CD1c-positive myeloid dendritic cell (primary cell): ENCODE measurements at regions not wholly inside any gene's neighbourhood (a gene's known extent, or its start where the extent isn't known, plus 50 kb on each side); places are given as distances from the start of the nearest gene placed in this dataset.
"Not testable (repeated sequence)": the region's sequence is repeated elsewhere in the genome, so short reads cannot be mapped to it uniquely, and the experiment has no call there.

ENCODE experiments used
- DNase-seq: peaks from one replicate; pipeline ENCODE4 v3.0.0-alpha.2; 2016; ENCODE audit errors: extremely low spot score

- DNase-seq, result no peak
These were observed 68.5 kb downstream of the CDC14C start for GRCh38 chr7:48992816-48993215.

GRCh38 chr7:49001610-49002033, 77.3 kb downstream of the CDC14C start:
- DNase-seq, result peak; percentile 66

GRCh38 chr7:49010717-49011116, 86.4 kb downstream of the CDC14C start:
- no peak for DNase-seq

GRCh38 chr7:49014870-49015269, 90.5 kb downstream of the CDC14C start:
- DNase-seq, result no peak

GRCh38 chr7:49020145-49020544, 95.8 kb downstream of the CDC14C start:
- no peak for DNase-seq

- no peak for DNase-seq
These were observed 98.1 kb downstream of the CDC14C start for GRCh38 chr7:49022448-49022847.

- no peak for DNase-seq
These were observed 99.3 kb downstream of the CDC14C start for GRCh38 chr7:49023345-49024328.

DNA sequence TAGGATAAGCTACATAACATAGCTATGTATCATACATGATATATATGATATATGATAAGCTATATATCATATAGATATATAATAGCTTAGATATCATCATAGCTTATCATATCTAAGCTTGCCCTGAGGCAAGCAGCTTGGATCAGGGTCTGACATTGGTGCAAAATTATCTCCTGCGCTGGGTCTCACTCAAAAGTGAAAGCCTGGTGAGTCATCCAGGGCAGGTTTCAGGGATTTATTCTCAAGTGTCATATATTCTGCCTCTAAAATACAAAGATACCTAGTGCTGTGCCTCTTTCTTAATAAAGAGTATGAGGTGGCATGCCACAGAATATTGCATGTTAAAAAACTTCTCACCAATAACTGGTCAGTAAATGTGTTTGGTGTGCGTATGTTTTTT, 105.9 kb downstream of the CDC14C start:
- no peak for DNase-seq

DNA sequence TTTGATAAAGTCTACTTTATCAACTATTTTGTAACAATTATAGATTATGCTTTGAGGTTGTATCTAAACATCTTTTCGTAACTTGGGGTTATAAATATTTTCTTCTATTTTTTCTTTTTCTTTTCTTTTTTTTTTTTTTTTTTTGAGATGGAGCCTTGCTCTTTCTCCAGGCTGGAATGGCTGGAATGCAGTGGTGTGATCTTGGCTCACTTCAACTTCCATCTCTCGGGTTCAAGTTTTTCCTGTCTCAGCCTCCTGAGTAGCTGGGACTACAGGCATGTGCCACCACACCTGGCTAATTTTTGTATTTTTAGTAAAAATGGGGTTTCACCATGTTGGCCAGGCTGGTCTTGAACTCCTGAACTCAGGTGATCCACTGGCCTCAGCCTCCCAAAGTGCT, 108.8 kb downstream of the CDC14C start:
- not testable (repeated sequence) for DNase-seq

DNA sequence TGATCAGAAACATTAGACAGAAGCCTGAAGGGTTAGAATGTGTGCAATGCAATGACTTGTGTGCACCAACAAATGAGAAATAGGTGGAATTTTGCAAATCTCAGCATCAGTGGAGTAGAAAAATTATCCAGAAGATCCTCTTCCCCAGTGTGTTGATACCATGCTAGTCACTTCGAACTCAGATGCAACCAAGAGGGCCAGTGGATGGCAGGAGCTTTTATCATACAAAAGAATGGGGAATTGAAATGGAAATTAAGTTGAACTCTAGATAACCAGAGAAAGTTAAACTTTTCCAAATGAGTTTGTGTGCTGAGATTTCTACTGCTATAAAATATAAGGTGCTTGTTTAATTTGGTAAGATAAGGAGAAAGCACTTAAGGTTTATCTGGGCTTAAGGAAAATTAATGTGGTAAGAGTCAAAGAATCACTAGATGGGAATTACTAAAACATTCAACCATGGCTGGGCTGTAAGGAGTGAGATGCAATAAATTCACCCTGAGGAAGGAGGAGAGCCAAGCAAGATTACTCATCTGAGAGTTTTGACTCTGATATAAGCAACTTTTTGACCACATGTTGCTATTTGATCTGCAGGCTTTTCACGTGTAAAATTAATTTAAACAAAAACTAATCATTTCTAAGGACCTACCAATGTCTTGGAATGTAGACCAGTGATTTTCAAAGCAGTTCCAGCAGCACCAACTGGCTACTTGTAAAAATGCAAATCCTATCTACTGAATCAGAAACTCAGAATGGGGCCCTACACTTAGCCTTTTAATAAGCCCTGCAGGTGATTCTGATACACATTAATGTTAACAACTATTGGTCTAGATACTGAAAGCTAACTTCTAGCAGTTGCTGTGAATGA, 113.2 kb downstream of the CDC14C start:
- DNase-seq, result no peak

DNA sequence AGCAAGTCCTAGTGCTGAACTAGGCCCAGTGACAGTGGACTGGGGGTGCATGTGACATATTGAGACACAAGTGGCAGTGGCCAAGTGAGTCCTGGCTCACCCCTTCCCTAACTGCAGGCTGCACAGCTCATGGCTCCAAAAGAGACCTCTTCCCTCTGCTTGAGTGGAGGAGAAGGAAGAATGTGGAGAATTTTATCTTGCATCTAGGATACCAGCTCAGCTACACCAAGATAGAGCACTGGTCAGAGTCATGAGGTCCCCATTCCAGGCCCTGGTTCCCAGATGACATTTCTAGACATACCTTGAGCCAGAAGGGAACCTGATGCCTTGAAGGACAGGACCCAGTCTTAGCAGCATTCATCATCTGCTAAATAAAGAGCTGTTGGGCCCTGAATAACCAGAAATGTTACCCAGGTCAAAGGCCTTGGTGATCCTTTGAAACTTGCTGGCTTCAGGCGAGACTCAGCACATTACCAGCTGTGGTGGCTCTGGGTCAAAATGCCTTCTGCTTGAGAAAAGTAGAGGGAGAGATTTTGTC, 114.5 kb downstream of the CDC14C start:
- no peak for DNase-seq

- no peak for DNase-seq
These were observed 136.4 kb downstream of the CDC14C start for GRCh38 chr7:49060743-49061142.

DNA sequence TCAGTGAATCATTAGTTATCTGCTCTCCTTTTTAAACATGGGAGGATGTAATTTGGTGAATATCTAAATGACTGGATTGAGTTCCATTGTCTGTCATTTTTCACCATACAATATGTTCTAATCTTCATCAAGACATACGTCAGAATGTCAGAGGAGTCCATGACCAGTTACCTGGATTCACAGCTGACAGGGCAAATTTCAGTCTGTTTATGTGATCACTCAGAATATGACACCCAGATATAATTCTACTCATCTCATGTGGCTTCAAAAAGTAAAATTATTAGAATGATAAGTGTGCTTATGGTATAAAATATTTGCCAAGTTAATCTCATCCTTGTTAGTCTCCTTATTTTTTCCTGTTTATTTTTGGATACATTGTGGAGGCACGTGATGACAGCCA, 150.2 kb downstream of the CDC14C start:
- no peak for DNase-seq

DNA sequence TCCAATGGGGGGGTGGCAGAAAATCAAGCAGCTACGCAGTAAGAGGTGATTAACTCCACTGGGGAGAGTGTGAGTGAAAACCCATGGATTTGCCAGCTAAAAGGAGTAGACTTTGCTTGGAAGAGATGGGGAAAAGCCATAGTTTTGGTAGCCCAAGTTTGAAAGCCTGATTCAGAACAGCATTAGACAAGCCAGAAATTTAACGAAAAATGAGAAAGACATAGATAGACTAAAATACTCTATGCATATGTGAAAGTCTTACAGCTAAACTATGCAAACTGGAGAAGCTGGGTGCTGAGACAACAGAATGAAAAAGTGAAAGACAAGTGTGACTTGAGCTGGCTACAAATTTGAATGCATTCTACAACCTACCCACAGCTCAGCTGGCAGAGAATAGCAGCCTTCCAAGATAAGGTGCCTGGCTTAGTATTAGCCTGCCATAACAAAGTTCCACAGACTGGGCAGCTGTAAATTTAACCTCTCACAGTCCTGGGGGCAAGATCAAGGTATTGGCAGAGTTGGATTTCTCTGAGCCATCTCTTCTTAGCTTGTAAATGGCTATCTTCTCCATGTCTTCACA, 156.6 kb downstream of the CDC14C start:
- DNase-seq, result no peak

GRCh38 chr7:49088017-49088416, 163.7 kb downstream of the CDC14C start:
- DNase-seq, result no peak

DNA sequence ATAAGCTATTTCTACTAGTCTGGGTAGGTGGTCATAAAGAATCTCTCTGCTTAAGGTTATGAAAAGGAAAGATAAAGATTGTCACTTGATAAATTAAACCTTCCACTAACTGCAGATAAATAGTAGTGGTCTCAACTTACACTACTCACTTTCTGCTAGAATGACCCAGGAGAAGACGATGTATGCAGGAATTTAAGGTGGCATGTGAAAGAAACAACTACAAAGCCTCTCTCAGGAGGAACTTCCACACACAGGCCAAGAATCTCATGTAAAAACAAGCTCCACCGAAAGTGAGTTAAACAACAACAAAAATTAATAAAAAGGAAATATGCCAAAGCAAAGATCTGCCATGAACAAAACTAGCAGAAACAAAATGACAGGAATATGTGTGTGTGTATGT, 165.4 kb downstream of the CDC14C start:
- DNase-seq, result no peak

- no peak for DNase-seq
These were observed 166.7 kb downstream of the CDC14C start for GRCh38 chr7:49091089-49091488.

DNA sequence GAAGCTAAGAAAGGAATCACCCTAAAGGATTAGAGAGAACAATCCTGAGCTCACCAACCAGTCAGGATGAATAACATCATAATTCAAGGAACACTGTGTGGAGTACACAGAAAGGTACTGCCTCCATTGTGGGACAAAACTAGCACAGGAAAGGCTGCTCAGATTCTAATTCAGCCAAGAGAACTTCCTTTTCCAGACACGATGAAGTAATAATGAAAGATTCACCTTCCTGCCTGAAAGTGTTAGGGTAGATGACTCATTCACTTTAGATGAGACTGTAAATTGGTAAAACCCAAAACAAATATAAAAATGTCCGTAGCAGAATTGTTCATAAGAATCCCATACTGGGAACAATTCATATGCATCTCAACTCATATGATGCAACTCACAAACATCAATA, 167.2 kb downstream of the CDC14C start:
- DNase-seq, result no peak

DNA sequence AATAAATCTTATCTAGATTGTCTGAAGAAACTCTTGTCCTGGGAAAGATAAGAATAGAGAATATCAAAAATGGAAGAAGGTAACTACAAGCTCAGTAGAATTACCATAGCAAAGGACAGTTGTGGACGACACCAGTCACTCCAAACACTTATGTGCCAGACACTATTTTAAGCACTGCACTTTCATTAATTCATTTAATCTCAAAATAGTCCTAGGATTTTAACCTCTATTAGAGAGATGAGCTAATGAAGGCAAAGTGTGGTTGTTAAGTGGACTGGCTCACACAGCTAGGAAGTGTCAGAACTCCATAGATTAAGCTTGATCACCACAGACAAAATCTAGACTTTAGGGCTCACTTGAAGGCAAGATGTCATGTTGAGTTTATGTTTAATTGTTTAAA, 168.9 kb downstream of the CDC14C start:
- no peak for DNase-seq

- no peak for DNase-seq
These were observed 170.5 kb downstream of the CDC14C start for GRCh38 chr7:49094866-49095265.

DNA sequence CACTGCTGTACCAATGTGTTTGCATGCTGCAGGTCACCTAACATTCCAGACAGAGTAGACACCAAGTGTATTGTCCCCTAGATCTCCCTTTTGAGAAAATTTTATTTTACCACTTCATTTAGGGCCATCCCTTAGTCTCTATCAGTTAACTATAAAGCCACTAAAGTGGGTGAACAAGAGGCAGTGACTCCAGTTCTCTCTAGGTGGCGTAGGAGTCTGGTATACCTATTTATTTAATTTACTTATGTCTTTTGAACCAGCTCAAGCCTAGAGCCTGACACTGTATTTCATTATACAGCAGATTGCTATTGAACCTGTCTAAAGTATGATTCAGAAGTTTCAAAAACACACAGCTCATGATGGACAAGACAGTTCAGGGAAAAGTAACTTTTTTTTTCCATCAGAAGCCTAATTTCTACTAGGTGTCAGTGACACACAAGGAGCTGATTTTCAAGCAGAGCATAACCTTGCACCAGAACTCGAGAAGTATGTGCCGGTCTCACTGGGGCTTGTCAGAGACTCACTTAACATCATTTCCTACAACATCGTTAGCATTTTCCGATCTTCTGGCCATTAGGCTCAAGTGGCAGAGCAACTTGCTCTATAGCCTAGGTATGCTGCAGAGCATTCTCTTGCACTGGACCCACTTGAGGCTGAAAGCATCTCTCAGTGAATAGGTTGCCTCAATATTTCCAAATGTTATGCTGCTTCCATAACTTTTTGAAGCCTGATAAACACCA, 175.4 kb downstream of the CDC14C start:
- no peak for DNase-seq
